ENCODE measurements at regions not wholly inside any gene's neighbourhood (a gene's known extent, or its start where the extent isn't known, plus 50 kb on each side); places are given as distances from the start of the nearest gene placed in this dataset.

DNA sequence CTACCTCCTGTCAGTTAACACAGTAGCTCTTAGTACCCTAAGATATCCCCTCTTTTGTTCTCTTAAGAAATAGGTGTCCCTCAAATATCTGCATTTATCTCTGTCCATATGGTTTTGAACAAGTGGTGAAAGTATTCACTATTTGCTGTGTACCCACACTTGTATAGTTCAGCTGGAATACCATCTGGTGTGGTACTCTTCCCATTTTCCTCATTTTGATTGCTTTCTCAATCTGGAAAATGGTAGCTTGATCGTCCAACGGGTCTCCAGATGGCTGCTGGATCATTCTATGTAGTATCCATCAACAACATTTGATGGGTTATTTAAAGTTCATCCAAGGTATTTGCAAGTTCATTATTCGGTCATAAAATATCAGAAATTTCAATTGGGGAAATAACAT lies 100.3 kb upstream of the DPYD start:
- DNase-seq: no peak

DNA sequence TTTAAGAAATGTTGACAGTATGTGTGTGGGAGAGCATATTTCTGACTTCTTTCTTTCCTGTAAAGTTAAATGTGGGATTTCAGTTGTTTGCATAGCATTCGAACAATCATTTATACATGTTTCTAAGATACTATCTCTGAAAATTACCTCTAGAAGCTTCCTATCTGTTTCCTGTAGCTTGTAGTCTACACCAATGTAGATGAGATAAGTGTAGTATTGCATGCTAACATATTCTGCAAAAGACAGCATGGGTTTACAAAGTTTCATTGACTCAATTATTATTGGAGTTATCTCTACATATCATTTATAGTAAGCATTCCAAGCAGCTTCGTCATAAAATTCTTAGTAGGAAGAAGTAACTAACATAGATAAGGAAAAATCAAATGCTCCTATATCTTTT lies 98.9 kb upstream of the DPYD start:
- DNase-seq: no peak

DNA sequence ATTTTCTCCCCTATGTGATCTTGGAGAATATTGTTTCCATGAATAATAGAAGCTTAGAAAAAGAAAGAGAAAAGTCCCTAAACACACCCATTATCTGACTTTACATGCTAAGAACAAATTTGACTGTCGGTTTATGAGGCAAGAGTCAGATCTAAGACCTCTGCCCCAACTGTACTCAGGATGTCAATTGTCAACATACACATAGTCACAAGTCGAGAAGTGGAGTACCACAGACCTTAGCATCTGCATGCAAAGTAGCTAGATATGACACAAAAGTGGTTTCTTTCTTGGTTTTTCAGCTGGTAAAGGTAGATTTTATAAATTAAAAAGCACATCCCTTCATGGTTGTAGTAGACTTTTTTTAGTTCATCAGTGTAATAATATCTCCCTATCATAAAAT lies 97.2 kb upstream of the DPYD start:
- DNase-seq: no peak

DNA sequence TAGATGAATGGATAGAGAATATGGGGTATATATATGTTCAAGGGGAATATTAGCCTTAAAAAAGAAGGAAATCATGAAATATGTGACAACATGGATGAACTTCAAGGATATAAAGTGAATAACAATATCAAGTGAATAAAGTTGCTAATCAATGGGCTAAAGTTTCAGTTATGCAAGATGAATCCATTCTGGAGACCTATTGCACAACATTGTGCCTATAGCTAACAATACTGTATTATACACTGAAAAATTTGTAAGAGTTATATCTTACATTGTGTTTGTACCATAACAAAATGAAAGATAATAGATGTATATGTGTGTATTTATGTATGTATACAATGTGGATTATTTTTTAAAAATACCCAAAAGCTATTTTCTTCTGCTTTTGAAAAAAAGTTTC lies 96.3 kb upstream of the DPYD start:
- DNase-seq: no peak

DNA sequence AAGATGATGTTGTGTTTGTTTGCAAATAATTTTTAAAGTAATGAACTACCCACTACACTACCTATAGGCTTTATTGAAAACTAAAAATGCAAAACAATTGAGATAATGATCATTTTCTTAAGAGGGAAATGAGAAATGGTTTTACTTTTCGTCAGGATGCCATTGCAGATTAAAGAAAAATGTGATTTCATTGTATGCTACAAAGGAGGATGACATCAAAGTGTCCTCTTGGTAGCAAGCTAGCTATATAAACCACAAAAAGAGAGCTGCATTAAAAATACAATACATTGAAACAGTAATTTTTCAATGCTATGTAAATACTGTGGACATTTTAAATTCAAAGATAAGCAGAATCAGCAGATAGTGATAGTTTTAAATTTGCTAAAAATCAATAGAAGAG lies 87.5 kb upstream of the DPYD start:
- no peak for DNase-seq

DNA sequence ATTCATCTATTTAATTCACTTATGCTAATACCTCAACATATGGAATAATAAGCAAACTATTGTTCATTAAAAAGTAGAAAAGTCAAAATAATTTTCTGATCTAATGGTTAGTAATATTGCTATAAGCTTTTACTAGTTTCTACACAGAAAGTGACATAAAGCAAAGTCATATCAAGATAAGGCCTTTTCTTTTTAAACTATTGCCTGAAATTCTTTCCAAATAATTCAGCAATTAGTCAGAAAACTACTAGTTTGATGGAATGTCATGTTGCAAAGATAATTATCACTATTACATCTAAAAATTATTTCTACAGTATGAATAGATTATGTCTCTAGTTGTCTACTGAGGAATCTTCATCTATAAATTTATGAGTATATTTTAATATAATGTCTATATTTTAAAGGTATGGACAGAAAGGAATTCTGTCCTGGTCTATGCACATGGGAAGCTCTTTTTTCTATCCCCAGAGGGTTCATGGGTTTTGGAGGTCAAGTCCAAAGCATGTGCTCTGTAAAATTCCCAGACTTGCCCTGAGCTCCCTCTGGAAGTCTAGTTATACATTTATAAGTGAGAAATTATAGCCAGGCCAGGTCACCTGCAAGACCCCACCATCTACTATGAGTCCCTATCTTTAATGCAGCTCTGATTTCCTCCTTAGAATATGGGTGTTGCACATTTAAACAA lies 84.6 kb upstream of the DPYD start:
- no peak for DNase-seq

DNA sequence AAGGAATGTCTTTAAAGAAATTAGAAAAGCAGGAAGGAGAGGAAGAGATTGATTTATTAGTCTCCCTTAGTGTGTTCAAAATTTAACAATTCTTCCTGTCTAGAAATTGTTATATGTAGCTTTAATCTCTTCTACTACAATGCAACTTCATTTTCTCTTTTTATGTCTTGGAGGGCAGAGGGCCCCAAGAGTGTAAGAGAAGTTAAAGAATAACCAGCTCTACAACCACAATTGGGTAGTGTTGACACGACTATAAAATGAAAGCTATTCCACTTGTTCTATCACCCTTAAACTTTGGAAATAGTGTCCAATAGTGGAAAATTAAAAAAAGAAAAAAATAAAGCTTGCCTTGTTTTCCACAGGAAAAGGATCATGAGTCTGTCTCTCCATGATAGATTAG lies 82.6 kb upstream of the DPYD start:
- DNase-seq: no peak

DNA sequence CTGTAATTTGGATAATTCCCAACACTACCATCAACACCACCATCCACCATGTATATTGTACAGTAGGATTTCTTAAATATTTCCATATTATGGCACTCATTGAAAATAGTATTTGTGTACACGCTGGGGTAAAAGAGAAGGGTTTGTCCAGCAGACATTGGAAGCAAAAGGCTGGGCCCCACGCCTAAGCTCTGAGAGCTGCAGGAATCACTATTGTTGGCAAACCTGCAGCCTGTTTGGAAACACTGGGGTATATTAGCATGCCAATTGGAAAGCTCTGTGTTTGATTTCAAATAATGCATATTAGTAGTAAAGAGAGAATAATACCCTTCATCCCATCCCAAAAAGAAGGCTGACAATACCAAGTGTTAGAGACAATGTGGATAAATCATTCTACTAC lies 81.5 kb upstream of the DPYD start:
- no peak for DNase-seq

DNA sequence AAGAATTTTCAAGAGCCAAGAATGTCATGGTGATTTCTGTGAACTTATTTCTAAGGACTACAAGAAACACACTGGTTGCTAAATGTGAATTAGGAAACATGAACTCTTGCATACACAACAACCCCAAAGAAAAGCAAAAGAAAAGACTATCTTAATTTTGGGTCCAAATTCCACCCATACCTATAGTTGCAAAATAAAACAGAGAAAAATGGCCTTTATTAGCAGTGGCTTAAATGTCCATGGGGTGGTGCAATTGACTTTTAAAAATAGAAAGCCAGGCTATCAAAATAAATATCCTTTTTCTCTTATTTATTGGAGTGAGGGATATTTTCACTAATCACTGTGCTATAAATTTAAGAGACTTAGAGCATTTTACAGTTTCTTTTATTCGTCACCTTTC lies 80.9 kb upstream of the DPYD start:
- DNase-seq: no peak

DNA sequence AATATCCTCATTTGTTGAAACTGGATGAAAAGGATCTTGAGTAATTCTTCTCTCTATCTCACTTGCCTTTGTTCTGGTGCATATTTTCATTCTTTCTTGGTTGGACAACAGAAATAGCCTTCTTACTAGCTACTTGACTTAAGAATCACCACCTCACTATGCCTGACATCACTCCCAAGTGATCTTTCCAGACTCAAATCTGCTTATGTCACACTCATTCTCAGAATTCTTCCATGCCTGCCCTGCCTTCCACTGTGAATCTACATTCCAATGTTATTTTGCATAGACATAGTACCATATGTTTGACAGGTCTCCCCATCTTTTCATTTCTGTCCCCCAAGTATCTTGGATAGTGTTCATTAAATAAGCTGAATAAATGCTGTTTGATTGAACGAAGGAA lies 78.5 kb upstream of the DPYD start:
- DNase-seq: no peak

DNA sequence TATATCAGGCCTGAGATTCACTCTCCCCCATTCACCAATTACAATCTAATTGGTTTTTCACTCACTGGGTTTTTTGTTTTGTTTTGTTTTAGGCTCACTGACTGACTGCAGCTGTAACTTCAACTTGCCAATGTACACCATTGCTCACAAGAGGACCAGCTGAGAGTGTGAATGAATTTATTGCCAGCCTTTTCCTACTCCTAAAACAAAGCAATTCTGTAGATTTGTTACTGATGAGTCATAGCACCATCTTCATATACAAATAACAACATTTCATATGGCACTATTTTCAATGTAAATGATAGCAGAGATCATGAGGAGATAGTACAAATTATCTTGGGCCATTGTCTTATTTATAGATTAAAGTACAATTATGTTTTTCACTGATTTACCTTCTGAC lies 76.0 kb upstream of the DPYD start:
- no peak for DNase-seq

DNA sequence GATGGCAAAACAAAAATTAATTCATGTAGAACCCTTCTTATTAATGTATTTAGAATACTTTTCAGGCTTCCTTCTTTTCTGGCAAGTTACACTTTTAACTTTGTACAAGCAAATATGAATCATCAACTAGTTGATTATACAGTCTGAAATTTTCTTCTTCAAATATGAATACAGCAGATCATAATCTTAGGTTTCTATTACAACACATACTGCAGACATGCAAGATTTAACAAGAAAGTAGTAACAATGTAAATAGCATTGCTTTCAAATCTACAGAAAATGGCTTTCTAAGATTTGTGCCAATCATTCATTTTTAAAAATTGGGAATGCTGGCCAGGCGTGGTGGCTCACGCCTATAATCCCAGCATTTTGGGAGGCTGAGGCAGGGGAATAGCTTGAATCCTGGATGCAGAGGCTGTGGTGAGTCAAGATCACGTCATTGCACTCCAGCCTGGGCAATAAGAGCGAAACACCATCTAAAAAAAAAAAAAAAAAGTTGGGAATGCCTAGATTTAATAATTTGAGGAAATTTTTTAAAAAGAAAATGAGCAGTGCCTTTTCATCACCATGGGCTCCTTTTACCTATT lies 68.4 kb upstream of the DPYD start:
- no peak for DNase-seq

DNA sequence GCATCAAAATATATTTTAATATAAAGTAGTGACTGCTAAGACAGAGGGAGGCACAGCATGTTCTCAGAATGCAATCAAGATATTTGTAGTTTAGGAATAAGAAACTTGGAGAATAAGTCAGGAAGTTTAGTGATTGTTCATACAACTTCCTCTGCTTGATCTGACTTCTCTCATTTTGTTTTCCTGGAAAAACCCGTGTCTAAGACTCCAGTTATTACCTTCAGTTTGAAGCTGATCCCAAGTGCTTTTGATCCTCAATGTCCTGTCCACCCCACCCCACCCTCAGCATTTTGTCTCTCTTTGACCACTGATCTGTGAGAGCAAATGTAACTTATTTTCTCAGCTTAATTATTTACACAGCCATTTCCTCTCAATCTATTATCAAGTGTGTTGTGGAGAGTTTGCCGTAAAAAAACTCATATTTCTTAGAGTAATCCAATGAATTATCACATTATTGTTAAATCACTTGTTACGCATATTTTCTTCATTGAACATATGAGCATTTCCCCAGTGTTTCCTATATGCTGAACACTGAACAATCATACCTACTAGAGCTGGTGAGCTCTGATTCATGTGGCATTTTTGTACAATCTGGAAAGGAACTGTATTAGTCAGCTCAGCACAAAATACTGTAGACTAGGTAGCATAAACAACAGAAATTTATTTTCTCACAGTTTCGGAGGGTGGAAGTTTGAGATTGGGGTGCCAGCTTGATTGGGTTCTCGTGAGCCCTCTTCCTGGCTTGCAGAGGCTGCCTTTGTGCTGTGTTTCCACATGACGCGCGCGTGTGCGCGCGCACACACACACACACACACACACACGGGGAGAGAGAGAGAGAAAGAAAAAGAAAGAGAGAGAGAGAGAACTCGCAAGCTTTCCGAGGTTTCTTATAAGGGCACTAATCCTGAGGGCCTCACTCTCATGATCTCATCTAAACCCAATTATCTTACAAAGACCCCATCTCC lies 65.5 kb upstream of the DPYD start:
- no peak for DNase-seq

DNA sequence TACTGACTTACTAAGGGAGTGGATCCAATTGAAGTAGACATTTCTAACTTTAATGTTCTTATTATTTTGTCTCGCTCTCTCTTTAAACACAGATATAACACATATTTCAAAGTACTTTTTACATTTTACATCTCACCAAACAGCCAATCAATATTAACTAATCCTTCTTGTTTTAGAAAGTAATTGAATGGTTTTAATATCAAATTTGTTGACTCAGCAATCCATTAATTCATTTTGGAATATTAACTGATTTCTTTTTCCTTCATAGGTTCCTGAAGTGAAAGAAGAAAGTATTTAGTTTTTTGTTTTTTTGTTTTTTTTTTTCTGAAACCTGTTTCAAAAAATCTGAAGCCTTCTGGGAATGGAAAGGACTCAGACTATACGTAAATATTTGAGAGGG lies 62.3 kb upstream of the DPYD start:
- no peak for DNase-seq

DNA sequence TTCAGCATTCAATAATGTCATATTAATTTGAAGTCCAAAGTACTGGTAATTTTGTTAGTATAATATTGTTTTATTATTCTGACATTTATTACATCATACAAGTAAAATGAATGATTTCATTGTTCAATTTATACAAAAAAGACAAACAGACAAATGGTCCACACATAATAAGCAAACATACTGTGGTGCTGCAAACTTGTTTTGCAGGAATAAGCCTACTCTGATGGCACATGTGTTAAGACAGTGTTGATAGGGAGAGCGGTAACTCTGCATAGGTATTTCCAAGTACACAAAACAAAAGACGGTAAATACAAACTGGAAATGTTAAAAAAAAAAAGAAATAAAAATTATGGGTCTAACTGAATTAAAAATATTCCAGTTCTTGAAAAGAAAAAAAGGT lies 59.7 kb upstream of the DPYD start:
- DNase-seq: no peak

DNA sequence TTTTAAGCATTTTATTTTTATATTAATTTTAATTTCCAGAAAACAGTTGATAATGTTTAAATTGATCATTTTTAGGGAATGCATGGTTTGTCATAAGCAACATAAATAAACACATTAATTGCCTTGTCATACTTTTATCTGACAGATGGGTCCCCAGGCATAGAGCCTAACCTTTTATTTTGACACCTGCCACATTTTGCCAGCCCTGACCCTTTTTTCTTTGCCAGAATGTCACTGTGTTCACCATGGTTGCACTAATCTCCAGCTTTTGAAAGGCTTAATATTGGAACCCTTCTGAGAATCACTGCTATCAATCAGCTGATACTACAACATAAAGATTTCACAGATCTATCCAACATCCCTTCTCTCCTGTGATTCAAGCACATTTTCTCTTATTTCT lies 56.0 kb upstream of the DPYD start:
- no peak for DNase-seq
